GM18498 (cell line): ENCODE measurements at regions not wholly inside any gene's neighbourhood (a gene's known extent, or its start where the extent isn't known, plus 50 kb on each side); places are given as distances from the start of the nearest gene placed in this dataset.

Source experiments
- ATAC-seq: cut with Tn5 transposase; IDR thresholded peaks from one replicate; pipeline ENCODE4 v1.9.1; 2021; ENCODE audit warnings: mild to moderate bottlenecking, moderate library complexity; ENCODE audit not compliant: unreplicated experiment

GRCh38 chr9:14434158-14434504 lies 120.2 kb upstream of the NFIB start:
- no peak for ATAC-seq

DNA sequence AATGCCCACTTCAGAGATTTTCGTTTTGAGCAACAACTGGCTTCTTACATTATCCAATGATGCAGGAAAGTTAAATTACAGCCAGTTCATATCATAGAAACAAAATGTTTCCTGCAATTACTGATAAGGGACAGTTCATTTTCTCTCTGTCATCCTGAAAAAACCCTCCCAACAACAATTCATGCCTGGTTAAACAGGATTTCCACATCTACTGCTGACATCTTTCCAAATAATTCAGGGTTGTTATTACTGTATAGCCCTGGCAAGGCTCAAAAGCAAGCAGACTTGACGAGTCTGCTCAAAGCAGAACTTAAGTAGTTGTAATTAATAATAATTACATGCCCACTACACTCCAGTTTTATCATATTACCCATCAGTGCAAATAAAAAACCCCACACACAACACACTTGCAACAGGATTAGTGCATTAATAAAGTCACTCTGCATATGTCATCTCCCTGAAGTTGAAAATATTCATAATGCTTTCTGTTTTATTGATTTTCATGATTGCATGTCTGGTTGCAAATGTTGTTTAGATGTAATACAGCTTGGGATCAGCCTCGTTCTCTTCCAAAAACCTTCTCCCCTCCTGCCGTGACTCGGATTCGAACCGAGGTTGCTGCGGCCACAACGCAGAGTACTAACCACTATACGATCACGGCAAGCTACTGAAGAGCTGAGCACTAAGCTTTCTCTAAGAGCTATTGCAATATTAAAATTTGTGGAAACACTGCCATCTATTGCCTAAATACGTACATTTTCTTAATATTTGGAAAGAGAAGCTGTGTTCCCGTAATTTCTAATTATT lies 119.6 kb upstream of the NFIB start:
- no peak for ATAC-seq

DNA sequence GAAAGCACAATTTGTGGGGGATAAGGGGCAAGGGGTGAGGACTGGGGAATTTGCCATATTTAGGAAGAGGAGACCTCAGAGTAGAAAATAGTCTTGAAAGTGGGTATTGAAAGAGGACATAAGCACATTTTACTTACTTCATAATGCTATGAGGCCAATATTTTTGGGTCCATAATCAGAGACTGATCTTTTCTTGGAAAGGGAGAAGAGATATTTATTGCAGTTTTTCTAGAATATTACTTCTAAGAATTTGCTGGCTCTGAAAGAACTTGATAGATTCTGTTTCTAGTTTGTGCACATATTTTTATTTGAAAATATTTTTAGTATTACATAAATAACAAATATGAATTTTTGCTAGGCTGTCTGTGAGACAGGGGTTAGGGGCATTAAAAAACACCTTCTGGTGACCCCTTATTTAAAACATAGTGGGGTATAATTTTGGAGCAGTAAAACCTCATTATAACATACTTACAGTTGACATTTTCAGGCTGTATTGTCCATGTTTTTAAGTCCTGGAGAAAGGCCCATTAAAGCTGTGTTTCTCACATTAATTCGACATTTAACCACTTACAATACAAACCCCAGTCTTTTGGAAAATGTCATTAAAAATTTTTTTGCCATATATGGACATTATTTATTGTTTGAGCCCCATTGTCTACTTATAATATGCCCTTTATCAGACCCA lies 118.9 kb upstream of the NFIB start:
- no peak for ATAC-seq

GRCh38 chr9:14428781-14429230 lies 114.9 kb upstream of the NFIB start:
- ATAC-seq, result peak; percentile 57

- no peak for ATAC-seq
Observed at GRCh38 chr9:14427419-14427818, 113.5 kb upstream of the NFIB start.

DNA sequence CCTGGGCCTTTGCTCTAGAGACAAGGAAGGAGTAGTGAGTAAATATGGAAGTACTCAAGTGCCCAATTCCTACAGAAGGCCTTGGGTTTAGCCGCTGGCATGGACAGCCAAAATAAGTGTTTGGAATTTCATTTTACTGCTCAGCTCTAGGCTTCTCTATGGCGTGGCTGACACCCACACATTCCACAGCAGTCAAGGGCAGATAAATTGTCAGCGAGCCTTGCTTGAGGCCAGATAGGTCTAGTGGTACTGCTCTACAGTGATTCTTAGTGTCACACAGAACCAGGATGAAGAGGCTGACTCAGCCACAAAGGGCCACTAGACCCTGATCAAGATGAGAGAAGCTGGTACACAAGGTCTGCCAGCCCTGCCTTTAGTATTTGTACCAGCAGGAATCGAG lies 111.0 kb upstream of the NFIB start:
- no peak for ATAC-seq

- ATAC-seq, result no peak
Observed at GRCh38 chr9:14424289-14424688, 110.3 kb upstream of the NFIB start.

GRCh38 chr9:14423815-14424261 lies 109.9 kb upstream of the NFIB start:
- ATAC-seq, result no peak

GRCh38 chr9:14421291-14421690 lies 107.3 kb upstream of the NFIB start:
- no peak for ATAC-seq

GRCh38 chr9:14418941-14419937 lies 105.3 kb upstream of the NFIB start:
- ATAC-seq, result no peak

- ATAC-seq, result no peak
Observed at GRCh38 chr9:14418301-14418940, 104.5 kb upstream of the NFIB start.

- ATAC-seq, result no peak
Observed at GRCh38 chr9:14417237-14417636, 103.3 kb upstream of the NFIB start.

- no peak for ATAC-seq
Observed at GRCh38 chr9:14415947-14416346, 102.0 kb upstream of the NFIB start.

GRCh38 chr9:14413812-14414211 lies 99.9 kb upstream of the NFIB start:
- no peak for ATAC-seq

DNA sequence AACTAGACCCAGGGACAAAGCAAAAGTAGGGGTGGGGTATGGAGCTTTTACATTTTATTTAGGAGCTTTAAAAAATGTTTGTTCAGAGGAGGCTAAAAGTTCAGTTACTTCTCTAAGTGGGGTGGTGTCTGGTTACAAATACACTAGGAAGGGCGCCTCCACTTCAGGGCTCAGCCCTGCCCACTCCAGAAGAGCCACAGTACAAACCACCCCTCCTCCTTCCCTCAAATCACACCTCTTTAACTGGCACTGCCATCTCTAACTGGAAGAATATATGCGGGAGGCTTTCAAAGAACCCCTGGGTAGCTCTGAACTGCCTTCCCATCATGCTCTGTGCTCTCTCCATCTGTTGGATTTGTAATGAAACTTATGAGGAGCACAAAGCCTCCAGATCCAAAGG lies 98.8 kb upstream of the NFIB start:
- no peak for ATAC-seq

GRCh38 chr9:14406463-14406862 lies 92.5 kb upstream of the NFIB start:
- ATAC-seq, result no peak

- ATAC-seq, result no peak
Observed at GRCh38 chr9:14405176-14405706, 91.3 kb upstream of the NFIB start.

GRCh38 chr9:14403081-14403480 lies 89.1 kb upstream of the NFIB start:
- no peak for ATAC-seq

DNA sequence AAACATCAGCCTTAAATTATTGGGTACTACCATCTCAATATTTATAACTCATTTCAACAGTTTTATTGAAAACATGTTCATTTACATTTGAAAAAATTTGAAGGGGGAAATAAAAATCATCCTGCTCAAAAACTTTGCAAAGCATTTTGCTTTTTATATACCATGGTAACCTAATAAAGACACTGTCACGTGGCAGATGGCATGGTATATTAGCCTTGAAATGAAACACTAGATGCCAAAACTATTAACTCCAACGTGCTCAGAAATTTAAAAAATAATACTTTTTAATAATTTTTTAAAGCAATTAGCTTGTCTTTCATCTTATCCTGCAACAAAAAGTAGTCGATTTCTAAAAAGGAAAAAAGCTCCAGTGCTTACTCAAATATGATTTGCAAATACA lies 88.6 kb upstream of the NFIB start:
- no peak for ATAC-seq

DNA sequence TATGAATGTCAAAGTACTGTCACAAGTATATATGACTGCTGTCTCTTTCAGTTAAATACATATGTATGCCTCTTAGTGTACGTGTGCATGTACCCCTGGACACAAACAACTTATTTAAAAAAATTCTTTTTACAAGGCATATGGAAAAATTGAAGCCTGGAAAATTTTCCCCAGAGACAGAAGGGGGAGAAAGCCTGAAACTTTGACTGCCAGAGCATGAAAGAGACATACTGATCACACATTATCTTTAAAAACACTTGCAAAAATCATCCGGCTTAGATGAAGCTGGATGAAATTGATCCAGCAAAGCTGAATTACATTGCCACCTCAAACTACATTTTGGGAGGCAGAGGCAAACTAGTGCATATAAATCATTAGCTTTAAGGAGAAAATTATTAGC lies 88.0 kb upstream of the NFIB start:
- ATAC-seq, result no peak

DNA sequence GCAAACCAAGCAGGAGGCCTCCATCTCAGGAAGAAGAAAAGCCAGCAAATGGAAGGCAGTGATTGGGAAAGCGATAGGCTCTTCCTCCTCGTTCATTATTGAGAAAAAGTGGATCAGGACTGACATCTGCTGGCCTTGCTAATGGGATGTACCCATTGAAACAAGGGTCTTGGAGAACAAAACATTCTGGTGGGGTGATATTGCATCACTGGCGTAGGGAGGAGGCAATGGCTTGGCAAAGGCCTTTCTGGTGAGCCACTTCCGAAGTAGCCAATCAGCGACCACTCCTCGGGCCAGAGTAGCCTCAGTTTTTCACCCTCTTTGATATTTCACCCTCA lies 86.7 kb upstream of the NFIB start:
- ATAC-seq, result no peak
